Keratinocyte (primary cell): ENCODE measurements at regions not wholly inside any gene's neighbourhood (a gene's known extent, or its start where the extent isn't known, plus 50 kb on each side); places are given as distances from the start of the nearest gene placed in this dataset.

Experiments
- DNase-seq: peaks from one replicate; pipeline ENCODE4 v3.0.0-alpha.2; 2011; ENCODE audit warnings: low read depth, missing footprints, low spot score
- FAIRE-seq: peaks from 2 replicates; lab custom pipeline; 2011; peaks lifted over from hg19 to GRCh38; lab: Jason Lieb, UNC
- H2AFZ ChIP-seq: 2 replicates; pipeline ENCODE4 v1.6.0; 2012; ENCODE audit warnings: low read length, control low read depth, inconsistent platforms; ENCODE audit not compliant: control insufficient read depth
- H3K27ac ChIP-seq: 2 replicates; pipeline ENCODE4 v1.5.1; 2011; ENCODE audit warnings: low read length; ENCODE audit not compliant: control insufficient read depth, insufficient read depth
- H3K27me3 ChIP-seq: 3 replicates; pipeline ENCODE4 v1.6.0; 2011; ENCODE audit warnings: low read length; ENCODE audit not compliant: control insufficient read depth, insufficient read depth; ENCODE audit errors: extremely low read depth
- H3K36me3 ChIP-seq, 2 experiments: 2 replicates in 1 of 2; 3 replicates in 1 of 2; pipeline ENCODE4 v1.5.1; 2011; ENCODE audit warnings: low read length in 2 of 2, mild to moderate bottlenecking in 1 of 2; ENCODE audit not compliant: control insufficient read depth in 2 of 2, insufficient read depth in 2 of 2; ENCODE audit errors: extremely low read depth in 1 of 2
- H3K4me1 ChIP-seq: 3 replicates; pipeline ENCODE4 v1.5.1; 2011; ENCODE audit warnings: low read length; ENCODE audit not compliant: control insufficient read depth, insufficient read depth; ENCODE audit errors: extremely low read depth
- H3K4me2 ChIP-seq: 3 replicates; pipeline ENCODE4 v1.6.0; 2011; ENCODE audit warnings: low read depth, low read length; ENCODE audit not compliant: control insufficient read depth, insufficient read depth; ENCODE audit errors: extremely low read depth
- H3K4me3 ChIP-seq, 3 experiments: fragments of 200-600 bp in 1 of 3; sonication (generic) in 1 of 3; 2 replicates in 2 of 3; 3 replicates in 1 of 3; pipeline ENCODE4 v1.5.1; 2011 to 2016; ENCODE audit warnings: low read length in 3 of 3, mild to moderate bottlenecking in 3 of 3, control low read depth in 2 of 3, inconsistent platforms in 1 of 3, low read depth in 1 of 3, mixed read lengths in 1 of 3, mixed run types in 1 of 3, moderate library complexity in 1 of 3; ENCODE audit not compliant: control insufficient read depth in 2 of 3, insufficient read depth in 2 of 3; ENCODE audit errors: extremely low read depth in 1 of 3
- H3K79me2 ChIP-seq: 2 replicates; pipeline ENCODE4 v1.6.0; 2012; ENCODE audit warnings: low read length; ENCODE audit not compliant: control insufficient read depth, insufficient read depth
- H3K9ac ChIP-seq: 3 replicates; pipeline ENCODE4 v1.6.0; 2011; ENCODE audit warnings: low read length; ENCODE audit not compliant: control insufficient read depth, insufficient read depth; ENCODE audit errors: extremely low read depth
- H3K9me1 ChIP-seq: 3 replicates; pipeline ENCODE4 v1.6.0; 2011; ENCODE audit warnings: low read length; ENCODE audit not compliant: control insufficient read depth, insufficient read depth; ENCODE audit errors: extremely low read depth
- H3K9me3 ChIP-seq: 2 replicates; pipeline ENCODE4 v1.5.1; 2012; ENCODE audit warnings: low read depth, low read length; ENCODE audit not compliant: control insufficient read depth
- H4K20me1 ChIP-seq: 3 replicates; pipeline ENCODE4 v1.6.0; 2011; ENCODE audit warnings: low read length; ENCODE audit not compliant: control insufficient read depth, insufficient read depth; ENCODE audit errors: extremely low read depth
- CTCF ChIP-seq, 3 experiments: IDR thresholded peaks in 1 of 3; conservative IDR thresholded peaks in 1 of 3; optimal IDR thresholded peaks in 1 of 3; 2 replicates in 2 of 3; 3 replicates in 1 of 3; pipeline versions ENCODE3 to v1.5.1; 2011; ENCODE audit warnings: low read length in 3 of 3, mild to moderate bottlenecking in 3 of 3, moderate library complexity in 2 of 3, control low read depth in 1 of 3, inconsistent platforms in 1 of 3; ENCODE audit not compliant: insufficient read depth in 2 of 3; ENCODE audit errors: extremely low read depth in 1 of 3
- EZH2 ChIP-seq: IDR thresholded peaks from one replicate; pipeline ENCODE4 v1.6.1; 2012; ENCODE audit warnings: inconsistent platforms, mild to moderate bottlenecking, low read length, moderate library complexity
- dilution Hi-C: fragments of 300-500 bp; cut with MboI; formaldehyde crosslinking; loops from one replicate; pipeline ENCODE4 v1.7.0; 2020; ENCODE audit warnings: low sequenced_read_pairs; ENCODE audit not compliant: extremely low pct_ligation_motif_present

- Histone ChIP-seq H3K4me3 (no peak overlapping the region), H4K20me1 (no peaks in the 10 kb centered on the region), H3K4me1 (peaks cover 7% of the 10 kb centered on the region), H3K27me3 (no peaks in the 10 kb centered on the region), H3K9me1 (no peaks in the 10 kb centered on the region), H3K36me3 (no peaks in the 10 kb centered on the region), H3K9ac (no peak overlapping the region), H2AFZ (no peak overlapping the region), H3K9me3 (no peaks in the 10 kb centered on the region), H3K4me2 (no peak overlapping the region), H3K27ac (no peak overlapping the region), H3K79me2 (no peaks in the 10 kb centered on the region)
- TF ChIP-seq EZH2 (no peak), CTCF (optimal IDR thresholded peaks at IDR 0.05 in 1 of 3, IDR thresholded peaks at IDR 0.05 in 1 of 3, conservative IDR thresholded peaks at IDR 0.05 in 1 of 3; ENCODE audit: extremely low read depth in 1 of 3, insufficient read depth in 2 of 3, low read length in 3 of 3) (no peak)
- dilution Hi-C loops = no loop called here
- DNase-seq (no peak), FAIRE-seq (no peak)
These were observed 801.9 kb upstream of the CITED2 start for GRCh38 chr6:140176306-140176705.

GRCh38 chr6:140175486-140175885 is 801.0 kb upstream of the CITED2 start:
- H3K9me1 ChIP-seq = no peaks in the 10 kb centered on the region
- no peak for DNase-seq

More at GRCh38 chr6:140175486-140175885, 801.0 kb upstream of the CITED2 start:
- Histone ChIP-seq H3K9ac (no peak overlapping the region), H3K4me1 (peaks cover 7% of the 10 kb centered on the region), H3K4me3 (no peak overlapping the region), H3K79me2 (no peaks in the 10 kb centered on the region), H3K4me2 (no peak overlapping the region), H4K20me1 (no peaks in the 10 kb centered on the region), H2AFZ (no peak overlapping the region), H3K36me3 (no peaks in the 10 kb centered on the region), H3K9me3 (no peaks in the 10 kb centered on the region), H3K27ac (no peak overlapping the region), H3K27me3 (no peaks in the 10 kb centered on the region)
- dilution Hi-C loops = no loop called here
- peak; percentile 32 for FAIRE-seq
- TF ChIP-seq EZH2 = no peak
- TF ChIP-seq CTCF (optimal IDR thresholded peaks at IDR 0.05 in 1 of 3, IDR thresholded peaks at IDR 0.05 in 1 of 3, conservative IDR thresholded peaks at IDR 0.05 in 1 of 3; ENCODE audit: extremely low read depth in 1 of 3, insufficient read depth in 2 of 3, low read length in 3 of 3) = no peak
